ENCODE measurements at regions not wholly inside any gene's neighbourhood (a gene's known extent, or its start where the extent isn't known, plus 50 kb on each side); places are given as distances from the start of the nearest gene placed in this dataset.

DNA sequence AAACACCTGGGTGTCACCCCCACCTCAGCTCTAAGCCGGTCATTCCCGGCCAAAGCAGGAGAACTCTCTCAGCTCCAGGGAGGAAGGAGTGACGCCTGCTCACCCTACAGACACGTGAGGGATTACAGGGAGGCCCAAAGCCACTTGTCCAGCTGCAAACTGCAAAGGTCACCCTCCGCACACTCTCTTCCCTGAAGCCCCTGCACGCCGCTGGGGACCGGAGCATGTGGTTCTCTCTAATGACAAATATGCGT, 108.0 kb upstream of the ID2 start:
- H3K4me3 Mint-ChIP-seq: no peak overlapping the region
- CTCF ChIA-PET: no interaction called here
- POLR2A ChIA-PET: no interaction called here
- H3K9me3 Mint-ChIP-seq: no peaks in the 10 kb centered on the region
- intact Hi-C loops (cut with micrococcal nuclease): no loop called here
- TF ChIP-seq, protein P1, sequence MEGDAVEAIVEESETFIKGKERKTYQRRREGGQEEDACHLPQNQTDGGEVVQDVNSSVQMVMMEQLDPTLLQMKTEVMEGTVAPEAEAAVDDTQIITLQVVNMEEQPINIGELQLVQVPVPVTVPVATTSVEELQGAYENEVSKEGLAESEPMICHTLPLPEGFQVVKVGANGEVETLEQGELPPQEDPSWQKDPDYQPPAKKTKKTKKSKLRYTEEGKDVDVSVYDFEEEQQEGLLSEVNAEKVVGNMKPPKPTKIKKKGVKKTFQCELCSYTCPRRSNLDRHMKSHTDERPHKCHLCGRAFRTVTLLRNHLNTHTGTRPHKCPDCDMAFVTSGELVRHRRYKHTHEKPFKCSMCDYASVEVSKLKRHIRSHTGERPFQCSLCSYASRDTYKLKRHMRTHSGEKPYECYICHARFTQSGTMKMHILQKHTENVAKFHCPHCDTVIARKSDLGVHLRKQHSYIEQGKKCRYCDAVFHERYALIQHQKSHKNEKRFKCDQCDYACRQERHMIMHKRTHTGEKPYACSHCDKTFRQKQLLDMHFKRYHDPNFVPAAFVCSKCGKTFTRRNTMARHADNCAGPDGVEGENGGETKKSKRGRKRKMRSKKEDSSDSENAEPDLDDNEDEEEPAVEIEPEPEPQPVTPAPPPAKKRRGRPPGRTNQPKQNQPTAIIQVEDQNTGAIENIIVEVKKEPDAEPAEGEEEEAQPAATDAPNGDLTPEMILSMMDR (IDR thresholded peaks at IDR 0.05): no peak
- H3K4me1 Mint-ChIP-seq (ENCODE audit: low read depth): peaks cover 28% of the 10 kb centered on the region
- DNase-seq (no peak), ATAC-seq (no peak)
- no peaks in the 10 kb centered on the region for H3K36me3 Mint-ChIP-seq (ENCODE audit: low read depth)
- H3K27ac Mint-ChIP-seq: no peak overlapping the region
- peaks cover 6% of the 10 kb centered on the region for H3K27me3 Mint-ChIP-seq

DNA sequence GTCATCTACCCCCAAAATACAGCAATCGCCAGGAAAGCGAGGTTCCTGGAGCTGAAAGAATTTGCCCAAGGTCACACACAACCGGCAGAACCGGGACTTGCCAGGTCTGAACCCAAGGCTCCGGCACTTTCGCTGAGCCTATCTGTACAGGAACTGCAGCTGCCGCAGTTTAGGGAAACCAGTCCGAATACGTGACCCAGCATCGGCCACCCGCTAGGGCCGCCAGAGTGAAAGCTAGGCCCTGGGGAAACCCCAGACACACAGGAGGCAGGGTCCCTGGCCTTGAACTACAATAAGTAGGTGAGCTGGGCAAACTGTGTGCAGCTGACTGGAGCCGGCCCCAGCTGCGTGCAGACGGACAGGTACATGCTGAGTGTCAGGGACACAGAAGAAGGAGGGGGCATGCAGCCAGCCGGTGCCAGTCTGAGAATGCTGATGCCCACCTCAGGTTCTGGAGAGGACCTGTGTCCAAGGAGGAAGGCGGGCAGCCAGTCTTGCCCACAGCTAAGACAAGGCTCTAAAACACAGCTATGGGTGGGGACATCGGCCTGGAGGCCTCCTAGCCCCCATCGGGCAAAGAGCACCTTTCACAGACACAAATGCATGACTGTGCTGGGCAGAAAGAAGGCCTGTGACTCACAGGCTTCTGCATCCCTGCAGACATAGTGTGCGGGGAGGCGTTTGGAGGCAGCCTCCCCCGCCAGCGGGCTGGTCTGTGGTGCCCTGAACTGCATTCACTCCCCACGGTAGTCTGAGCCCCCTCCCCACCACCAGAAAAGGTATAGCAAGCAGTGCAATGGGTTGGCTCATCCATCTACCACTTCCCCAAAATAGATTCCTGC, 107.4 kb upstream of the ID2 start:
- POLR2A ChIA-PET: interaction anchor here (1.4 kb wide), 1 partner anchor 108 kb away, joined by 4 read pairs; the partner anchor contains the start of gene ID2

DNA sequence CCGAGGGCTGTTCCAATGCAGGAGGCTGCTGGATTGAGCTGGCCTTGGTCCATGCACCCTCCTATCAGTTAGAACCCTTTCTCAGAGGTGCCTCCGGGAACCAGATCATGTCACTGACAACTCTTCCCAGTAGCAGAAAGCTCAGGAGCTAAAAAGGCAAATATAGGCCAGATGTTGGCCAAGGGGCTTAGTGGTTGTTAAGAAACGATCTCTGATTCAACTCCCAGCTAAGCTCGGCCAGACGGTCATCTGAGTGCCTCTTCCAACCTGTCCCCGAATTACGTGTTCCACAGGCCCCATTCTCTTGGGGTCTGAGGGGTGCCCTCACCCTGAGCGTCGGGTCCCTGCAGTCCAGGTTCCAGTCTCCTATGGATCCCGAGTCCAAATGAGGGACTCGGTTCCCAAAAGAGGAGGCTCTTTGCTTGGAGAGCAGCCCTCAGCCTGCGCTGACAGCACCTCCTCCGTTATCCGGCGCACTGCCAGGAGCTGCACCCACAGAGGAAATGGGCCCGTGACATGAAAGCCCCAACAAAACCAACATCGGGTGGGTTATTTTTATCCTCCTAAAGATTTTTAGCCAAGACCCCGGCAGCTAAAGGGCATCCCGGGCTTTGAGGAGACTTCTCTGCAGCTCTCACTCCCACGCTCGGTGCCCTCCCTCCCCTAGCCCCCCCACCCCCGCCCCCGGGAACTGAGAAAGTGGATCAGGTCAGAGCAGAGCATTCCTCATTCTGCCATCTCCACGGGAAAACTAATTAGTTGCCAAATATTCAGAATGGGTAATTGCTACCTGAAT, 106.6 kb upstream of the ID2 start:
- H3K4me3 Mint-ChIP-seq: peak overlapping the region; percentile 41
- H3K36me3 Mint-ChIP-seq (ENCODE audit: low read depth): no peaks in the 10 kb centered on the region
- ChIA-PET CTCF (interaction anchor here (1.4 kb wide), 1 partner anchor 17 kb away, joined by 5 read pairs; no protein-coding TSS in a partner anchor), POLR2A (interaction anchor here (0.8 to 1.4 kb wide), 2 partner anchors 29 to 107 kb away, joined by 3 to 4 read pairs; partner anchors contain the start of gene ID2)
- H3K27me3 Mint-ChIP-seq: peaks cover 6% of the 10 kb centered on the region
- no peaks in the 10 kb centered on the region for H3K9me3 Mint-ChIP-seq
- H3K4me1 Mint-ChIP-seq (ENCODE audit: low read depth): peaks cover 36% of the 10 kb centered on the region
- ATAC-seq (peak; percentile 25), DNase-seq (peak; percentile 78)
- H3K27ac Mint-ChIP-seq: no peak overlapping the region
- intact Hi-C loops (cut with micrococcal nuclease): no loop called here
- TF ChIP-seq, protein P1 (IDR thresholded peaks at IDR 0.05): no peak

More for the DNA sequence above, 107.4 kb upstream of the ID2 start:
- H3K4me3 Mint-ChIP-seq: peak overlapping the region; percentile 41
- TF ChIP-seq, protein P1 (IDR thresholded peaks at IDR 0.05): no peak
- CTCF ChIA-PET: interaction anchor here (1.4 kb wide), 1 partner anchor 16 kb away, joined by 5 read pairs; no protein-coding TSS in a partner anchor
- no peaks in the 10 kb centered on the region for H3K36me3 Mint-ChIP-seq (ENCODE audit: low read depth)
- ATAC-seq (peak; percentile 26), DNase-seq (no peak)
- H3K4me1 Mint-ChIP-seq (ENCODE audit: low read depth): peaks cover 28% of the 10 kb centered on the region
- no peak overlapping the region for H3K27ac Mint-ChIP-seq
- intact Hi-C loops (cut with micrococcal nuclease): no loop called here
- H3K9me3 Mint-ChIP-seq: no peaks in the 10 kb centered on the region
- peaks cover 6% of the 10 kb centered on the region for H3K27me3 Mint-ChIP-seq

DNA sequence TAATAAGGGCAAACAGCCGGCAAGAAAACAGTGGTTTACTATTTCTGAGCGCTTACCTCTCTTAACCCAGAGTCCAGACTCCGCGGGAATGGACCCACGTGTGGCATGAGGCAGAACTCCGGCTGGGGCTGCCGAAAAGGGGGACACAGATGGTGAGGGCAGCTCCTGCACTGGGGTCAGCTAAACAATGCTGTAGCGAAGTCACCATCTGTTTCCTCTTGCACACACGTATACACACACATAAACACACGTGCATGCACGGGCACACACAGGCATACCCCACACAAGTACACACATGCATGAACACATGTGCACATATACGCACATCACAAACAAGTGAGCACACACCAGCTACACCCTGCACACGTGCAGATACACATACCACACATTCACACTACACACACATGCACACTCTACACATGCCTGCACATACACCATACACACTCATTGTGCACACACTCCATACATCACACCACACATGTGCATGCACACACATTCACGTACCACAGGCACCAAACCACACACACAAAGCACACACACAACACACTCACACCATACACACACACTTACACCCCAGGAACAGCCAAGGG, 105.9 kb upstream of the ID2 start:
- H3K4me3 Mint-ChIP-seq: peak overlapping the region; percentile 29
- ATAC-seq (no peak), DNase-seq (no peak)
- H3K27ac Mint-ChIP-seq: peak overlapping the region; percentile 39
- peaks cover 6% of the 10 kb centered on the region for H3K27me3 Mint-ChIP-seq
- peaks cover 43% of the 10 kb centered on the region for H3K4me1 Mint-ChIP-seq (ENCODE audit: low read depth)
- POLR2A ChIA-PET: interaction anchor here (0.8 to 1.4 kb wide), 2 partner anchors 29 to 106 kb away, joined by 3 to 4 read pairs; partner anchors contain the start of gene ID2
- H3K36me3 Mint-ChIP-seq (ENCODE audit: low read depth): no peaks in the 10 kb centered on the region
- TF ChIP-seq, protein P1 (IDR thresholded peaks at IDR 0.05): no peak
- no peaks in the 10 kb centered on the region for H3K9me3 Mint-ChIP-seq
- CTCF ChIA-PET: no interaction called here
- intact Hi-C loops (cut with micrococcal nuclease): no loop called here
